SU-DHL-6 (cell line): ENCODE measurements at regions not wholly inside any gene's neighbourhood (a gene's known extent, or its start where the extent isn't known, plus 50 kb on each side); places are given as distances from the start of the nearest gene placed in this dataset.

Source experiments
- H2AFZ ChIP-seq: fragments of 200-600 bp; sonication (generic); 2 replicates; pipeline ENCODE4 v1.6.1; 2014; ENCODE audit warnings: low read depth, mild to moderate bottlenecking, moderate library complexity, mixed read lengths, antibody characterized with exemption, low read length; ENCODE audit not compliant: severe bottlenecking
- H3F3A ChIP-seq: fragments of 200-600 bp; shearing (Covaris generic); 2 replicates; pipeline ENCODE4 v1.6.0; 2016; ENCODE audit warnings: antibody characterized with exemption, mild to moderate bottlenecking; ENCODE audit not compliant: insufficient read depth
- H3K27ac ChIP-seq: fragments of 200-600 bp; sonication (generic); 2 replicates; pipeline ENCODE4 v1.5.1; 2016; ENCODE audit warnings: low read depth, mild to moderate bottlenecking, low read length, moderate library complexity, mixed read lengths
- H3K27me3 ChIP-seq: fragments of 200-600 bp; sonication (generic), shearing (Covaris generic); 2 replicates; pipeline ENCODE4 v1.6.0; 2014; ENCODE audit warnings: mild to moderate bottlenecking, low read length
- H3K36me3 ChIP-seq: fragments of 200-600 bp; sonication (generic); 2 replicates; pipeline ENCODE4 v1.6.1; 2014; ENCODE audit warnings: mild to moderate bottlenecking, low read length, mixed read lengths
- H3K4me2 ChIP-seq: fragments of 300-600, 200-600 bp; shearing (Covaris generic), sonication (generic); 2 replicates; pipeline ENCODE4 v1.6.0; 2014; ENCODE audit warnings: low read length, low read depth, mild to moderate bottlenecking; ENCODE audit not compliant: poor library complexity, severe bottlenecking
- H3K4me3 ChIP-seq: fragments of 200-600 bp; sonication (generic); 2 replicates; pipeline ENCODE4 v1.5.1; 2014; ENCODE audit warnings: antibody characterized with exemption, low read length, mild to moderate bottlenecking, mixed read lengths; ENCODE audit not compliant: insufficient read depth, poor library complexity, severe bottlenecking
- H3K79me2 ChIP-seq: fragments of 200-600 bp; sonication (generic); 2 replicates; pipeline ENCODE4 v1.6.1; 2014; ENCODE audit warnings: mild to moderate bottlenecking, low read length, moderate library complexity; ENCODE audit not compliant: insufficient read depth
- H3K9ac ChIP-seq: fragments of 200-600 bp; sonication (generic); 2 replicates; pipeline ENCODE4 v1.7.0; 2014; ENCODE audit warnings: mild to moderate bottlenecking, low read length
- H3K9me2 ChIP-seq: fragments of 200-600 bp; sonication (generic); replicated peaks from 2 replicates; pipeline ENCODE4 v1.6.1; 2014; ENCODE audit warnings: low read length; ENCODE audit not compliant: insufficient read depth
- H3K9me3 ChIP-seq: fragments of 200-600 bp; sonication (generic); 2 replicates; pipeline ENCODE4 v1.6.1; 2014; ENCODE audit warnings: low read length, mixed read lengths; ENCODE audit not compliant: insufficient read depth
- H4K20me1 ChIP-seq: fragments of 200-600 bp; sonication (generic); 2 replicates; pipeline ENCODE4 v1.6.1; 2014; ENCODE audit warnings: low read depth, mild to moderate bottlenecking, antibody characterized with exemption, low read length, moderate library complexity, mixed read lengths
- CTCF ChIP-seq: fragments of 200-600 bp; sonication (generic); IDR thresholded peaks from one replicate; pipeline ENCODE4 v1.5.1; 2017; ENCODE audit warnings: antibody characterized with exemption, mild to moderate bottlenecking, low read length, moderate library complexity; ENCODE audit not compliant: insufficient read depth, poor library complexity, severe bottlenecking
- EZH2phosphoT487 ChIP-seq: fragments of 200-600 bp; sonication (generic), shearing (Covaris generic); conservative IDR thresholded peaks from 2 replicates; pipeline ENCODE4 v1.6.1; 2018; ENCODE audit warnings: mild to moderate bottlenecking, antibody characterized with exemption, low read length, moderate library complexity, mixed read lengths

GRCh38 chr11:25941353-25941752 is 390.6 kb upstream of the ANO3 start:
- Histone ChIP-seq H3F3A (no peaks in the 10 kb centered on the region), H3K4me3 (no peak overlapping the region), H2AFZ (no peak overlapping the region), H3K36me3 (no peaks in the 10 kb centered on the region), H3K27me3 (no peaks in the 10 kb centered on the region), H3K4me2 (no peak overlapping the region), H3K9ac (no peak overlapping the region), H3K27ac (no peak overlapping the region), H4K20me1 (no peaks in the 10 kb centered on the region), H3K79me2 (no peaks in the 10 kb centered on the region), H3K9me2 (no peaks in the 10 kb centered on the region), H3K9me3 (no peaks in the 10 kb centered on the region)
- TF ChIP-seq CTCF (no peak), EZH2phosphoT487 (no peak)

GRCh38 chr11:25943031-25943430 is 388.9 kb upstream of the ANO3 start:
- H3K27me3 ChIP-seq: no peaks in the 10 kb centered on the region
- no peaks in the 10 kb centered on the region for H3K36me3 ChIP-seq
- no peak overlapping the region for H2AFZ ChIP-seq
- H3K4me2 ChIP-seq: no peak overlapping the region
- no peak overlapping the region for H3K9ac ChIP-seq
- H3K9me2 ChIP-seq: no peaks in the 10 kb centered on the region
- H3K4me3 ChIP-seq: no peak overlapping the region
- H3K79me2 ChIP-seq: no peaks in the 10 kb centered on the region
- no peak for TF ChIP-seq EZH2phosphoT487
- no peak for TF ChIP-seq CTCF
- no peaks in the 10 kb centered on the region for H3F3A ChIP-seq
- no peaks in the 10 kb centered on the region for H4K20me1 ChIP-seq
- H3K27ac ChIP-seq: no peak overlapping the region
- no peaks in the 10 kb centered on the region for H3K9me3 ChIP-seq

GRCh38 chr11:25943777-25944661 is 387.9 kb upstream of the ANO3 start:
- no peak overlapping the region for H2AFZ ChIP-seq
- TF ChIP-seq CTCF: no peak
- no peak for TF ChIP-seq EZH2phosphoT487
- no peaks in the 10 kb centered on the region for H3K79me2 ChIP-seq
- H3K9me2 ChIP-seq: no peaks in the 10 kb centered on the region
- no peaks in the 10 kb centered on the region for H3F3A ChIP-seq
- H3K36me3 ChIP-seq: no peaks in the 10 kb centered on the region
- H4K20me1 ChIP-seq: no peaks in the 10 kb centered on the region
- no peaks in the 10 kb centered on the region for H3K9me3 ChIP-seq
- no peak overlapping the region for H3K27ac ChIP-seq
- no peaks in the 10 kb centered on the region for H3K27me3 ChIP-seq
- no peak overlapping the region for H3K9ac ChIP-seq
- no peak overlapping the region for H3K4me2 ChIP-seq
- no peak overlapping the region for H3K4me3 ChIP-seq
